ENCODE measurements at regions not wholly inside any gene's neighbourhood (a gene's known extent, or its start where the extent isn't known, plus 50 kb on each side); places are given as distances from the start of the nearest gene placed in this dataset.

DNA sequence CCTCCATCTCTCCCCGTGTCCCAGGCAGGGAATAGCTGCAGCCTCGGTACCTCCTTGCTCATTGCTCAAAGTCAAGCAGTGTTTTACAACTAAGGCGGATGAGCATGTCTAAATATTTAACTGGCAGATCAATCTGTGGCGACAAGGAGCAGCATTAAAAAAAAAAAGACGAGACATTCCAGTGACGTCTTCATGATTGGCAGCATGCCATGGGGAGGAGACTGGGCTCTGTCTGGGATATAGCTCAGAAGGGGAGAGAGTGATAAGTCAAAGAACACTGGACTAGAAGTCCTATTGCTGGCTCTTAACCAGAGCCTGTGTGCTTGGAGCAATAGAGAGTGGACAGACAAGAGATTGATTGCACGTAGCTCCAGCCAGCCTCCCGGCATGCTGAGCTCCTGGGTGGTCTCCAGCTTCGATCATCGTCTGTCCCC, 287.5 kb upstream of the PODXL start:
- Histone ChIP-seq H3K27ac (ENCODE audit: low read length) (no peak overlapping the region), H3K4me1 (ENCODE audit: control insufficient read depth, insufficient read depth, low read length) (no peaks in the 10 kb centered on the region), H3K4me3 (ENCODE audit: low read length) (no peak overlapping the region), H3K36me3 (ENCODE audit: control insufficient read depth, insufficient read depth, low read length) (no peaks in the 10 kb centered on the region), H3K9me3 (ENCODE audit: control insufficient read depth, insufficient read depth, low read length) (no peaks in the 10 kb centered on the region), H3K27me3 (ENCODE audit: control insufficient read depth, insufficient read depth, low read length) (no peaks in the 10 kb centered on the region)
- Mint-ChIP-seq H3K4me1 (no peaks in the 10 kb centered on the region), H3K9me3 (no peaks in the 10 kb centered on the region), H3K36me3 (no peaks in the 10 kb centered on the region), H3K27me3 (ENCODE audit: low read depth in 2 of 2) (peaks cover 6 to 35% of the 10 kb centered on the region in 2 donors), H3K4me3 (no peak overlapping the region), H3K27ac (no peak overlapping the region)
- WGBS (ENCODE audit: insufficient coverage), result 72% methylated on average over 10 of the region's 10 CpGs
- intact Hi-C loops (cut with micrococcal nuclease), result no loop called here
- DNase-seq (no peak), ATAC-seq (no peak)
- no peak for TF ChIP-seq CTCF (IDR thresholded peaks at IDR 0.05)

DNA sequence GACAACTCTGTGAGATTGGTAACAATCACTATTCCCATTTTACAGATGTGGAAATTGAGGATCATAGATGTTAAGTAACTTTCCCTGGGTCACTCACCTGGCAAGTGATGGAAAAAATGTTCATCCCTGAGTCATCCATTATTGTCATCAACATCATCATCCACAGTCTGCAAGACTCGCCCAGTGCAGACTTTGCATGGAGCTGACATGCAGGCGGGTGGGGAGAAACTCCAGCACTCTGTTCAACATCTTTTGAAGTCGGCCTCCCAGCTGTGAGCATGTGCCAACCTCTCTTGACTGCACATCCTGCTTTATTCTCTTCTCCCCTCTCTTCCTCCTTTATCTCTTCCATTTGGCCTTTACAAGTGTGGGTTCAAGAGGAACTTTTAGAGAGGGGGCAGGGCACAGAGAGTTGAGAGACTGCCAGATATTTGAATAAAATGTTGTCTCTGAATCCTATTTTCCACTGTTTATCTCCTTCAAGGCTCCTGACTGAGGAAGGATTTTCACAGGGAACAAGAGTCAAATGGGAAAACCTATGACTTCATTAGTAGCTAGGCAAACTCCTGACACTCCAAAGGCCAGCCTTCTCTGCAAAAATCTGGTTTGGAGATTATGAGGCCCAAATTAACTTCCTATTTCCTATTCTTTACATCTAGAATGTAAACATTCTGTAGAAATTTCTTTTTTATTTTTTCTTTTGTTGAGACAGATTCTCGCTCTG, 283.7 kb upstream of the PODXL start:
- Histone ChIP-seq H3K4me3 (ENCODE audit: low read length) (no peak overlapping the region), H3K9me3 (ENCODE audit: control insufficient read depth, insufficient read depth, low read length) (no peaks in the 10 kb centered on the region), H3K4me1 (ENCODE audit: control insufficient read depth, insufficient read depth, low read length) (no peaks in the 10 kb centered on the region), H3K36me3 (ENCODE audit: control insufficient read depth, insufficient read depth, low read length) (no peaks in the 10 kb centered on the region), H3K27ac (ENCODE audit: low read length) (no peak overlapping the region), H3K27me3 (ENCODE audit: control insufficient read depth, insufficient read depth, low read length) (no peaks in the 10 kb centered on the region)
- H3K27me3 Mint-ChIP-seq (ENCODE audit: low read depth in 2 of 2), result peaks cover 6 to 47% of the 10 kb centered on the region in 2 donors
- H3K4me1 Mint-ChIP-seq, result no peaks in the 10 kb centered on the region
- no peak overlapping the region for H3K4me3 Mint-ChIP-seq
- WGBS (ENCODE audit: insufficient coverage), result 83% methylated on average over 4 of the region's 4 CpGs
- intact Hi-C loops (cut with micrococcal nuclease), result no loop called here
- no peaks in the 10 kb centered on the region for H3K36me3 Mint-ChIP-seq
- no peaks in the 10 kb centered on the region for H3K9me3 Mint-ChIP-seq
- TF ChIP-seq CTCF (IDR thresholded peaks at IDR 0.05), result no peak
- DNase-seq (no peak), ATAC-seq (no peak)
- no peak overlapping the region for H3K27ac Mint-ChIP-seq

- Histone ChIP-seq H3K27me3 (ENCODE audit: control insufficient read depth, insufficient read depth, low read length) (no peaks in the 10 kb centered on the region), H3K4me1 (ENCODE audit: control insufficient read depth, insufficient read depth, low read length) (no peaks in the 10 kb centered on the region), H3K4me3 (ENCODE audit: low read length) (no peak overlapping the region), H3K36me3 (ENCODE audit: control insufficient read depth, insufficient read depth, low read length) (no peaks in the 10 kb centered on the region), H3K9me3 (ENCODE audit: control insufficient read depth, insufficient read depth, low read length) (no peaks in the 10 kb centered on the region), H3K27ac (ENCODE audit: low read length) (no peak overlapping the region)
- Mint-ChIP-seq H3K27ac (no peak overlapping the region), H3K4me3 (no peak overlapping the region), H3K36me3 (no peaks in the 10 kb centered on the region), H3K4me1 (no peaks in the 10 kb centered on the region), H3K27me3 (ENCODE audit: low read depth in 2 of 2) (peaks cover 9 to 41% of the 10 kb centered on the region in 2 donors), H3K9me3 (no peaks in the 10 kb centered on the region)
- 40% methylated on average over 2 of the region's 2 CpGs for WGBS (ENCODE audit: insufficient coverage)
- DNase-seq (no peak), ATAC-seq (no peak)
- intact Hi-C loops (cut with micrococcal nuclease), result no loop called here
- no peak for TF ChIP-seq CTCF (IDR thresholded peaks at IDR 0.05)
Observed at GRCh38 chr7:131836733-131837132, 280.3 kb upstream of the PODXL start.

DNA sequence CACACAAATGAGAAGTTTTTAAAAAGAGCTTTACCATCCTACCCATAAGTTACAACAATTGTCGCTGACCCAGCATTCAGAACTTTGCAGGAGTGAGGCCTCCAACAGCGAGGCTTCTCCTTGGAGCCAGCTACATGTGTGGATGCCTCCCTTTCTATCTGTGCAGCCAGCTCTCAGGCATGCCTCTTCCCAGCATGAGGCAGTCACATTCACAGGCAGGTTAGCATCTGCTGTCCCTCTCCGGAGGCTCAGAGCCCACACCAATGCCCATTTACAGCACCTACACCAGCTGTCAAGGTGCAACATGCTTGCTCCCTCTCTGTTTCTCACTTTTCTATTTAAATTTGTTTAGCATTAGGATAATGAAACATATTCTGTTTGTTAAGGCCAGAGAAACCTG, 278.7 kb upstream of the PODXL start:
- intact Hi-C loops (cut with micrococcal nuclease), result no loop called here
- H3K9me3 ChIP-seq (ENCODE audit: control insufficient read depth, insufficient read depth, low read length), result no peaks in the 10 kb centered on the region
- ATAC-seq (no peak), DNase-seq (no peak)
- no peaks in the 10 kb centered on the region for H3K36me3 ChIP-seq (ENCODE audit: control insufficient read depth, insufficient read depth, low read length)
- no peaks in the 10 kb centered on the region for H3K4me1 Mint-ChIP-seq
- no peaks in the 10 kb centered on the region for H3K4me1 ChIP-seq (ENCODE audit: control insufficient read depth, insufficient read depth, low read length)
- 63% methylated on average over 3 of the region's 3 CpGs for WGBS (ENCODE audit: insufficient coverage)
- no peaks in the 10 kb centered on the region for H3K36me3 Mint-ChIP-seq
- H3K9me3 Mint-ChIP-seq, result no peaks in the 10 kb centered on the region
- H3K27ac Mint-ChIP-seq, result no peak overlapping the region
- H3K4me3 Mint-ChIP-seq, result no peak overlapping the region
- H3K27ac ChIP-seq (ENCODE audit: low read length), result no peak overlapping the region
- H3K27me3 Mint-ChIP-seq (ENCODE audit: low read depth in 2 of 2), result peaks cover 11 to 39% of the 10 kb centered on the region in 2 donors
- no peak overlapping the region for H3K4me3 ChIP-seq (ENCODE audit: low read length)
- H3K27me3 ChIP-seq (ENCODE audit: control insufficient read depth, insufficient read depth, low read length), result no peaks in the 10 kb centered on the region
- TF ChIP-seq CTCF (IDR thresholded peaks at IDR 0.05), result no peak
